ENCODE measurements at regions not wholly inside any gene's neighbourhood (a gene's known extent, or its start where the extent isn't known, plus 50 kb on each side); places are given as distances from the start of the nearest gene placed in this dataset.

GRCh38 chr7:131845573-131846314 lies 289.3 kb upstream of the PODXL start:
- H3K9ac ChIP-seq (replicated peaks; ENCODE audit: extremely low read depth, insufficient read depth, low read length): no peak overlapping the region
- dilution Hi-C loops (cut with MboI; ENCODE audit: extremely low pct_ligation_motif_present, low sequenced_read_pairs): no loop called here
- FAIRE-seq (no peak), DNase-seq (ENCODE audit: low read depth, low spot score) (no peak)
- CTCF ChIA-PET: interaction anchor here (1.9 kb wide), 1 partner anchor 13 kb away, joined by 12 read pairs; no protein-coding TSS in a partner anchor
- no peaks in the 10 kb centered on the region for H4K20me1 ChIP-seq (replicated peaks; ENCODE audit: control insufficient read depth, extremely low read depth, insufficient read depth, low read length)
- no peaks in the 10 kb centered on the region for H3K4me1 ChIP-seq (ENCODE audit: control insufficient read depth, extremely low read depth, insufficient read depth, low read length)
- H3K36me3 ChIP-seq (ENCODE audit: control insufficient read depth in 2 of 2, extremely low read depth in 1 of 2, insufficient read depth in 2 of 2, low read length in 2 of 2): no peaks in the 10 kb centered on the region
- H3K9me3 ChIP-seq (replicated peaks; ENCODE audit: control insufficient read depth, insufficient read depth, low read length): no peaks in the 10 kb centered on the region
- H3K27ac ChIP-seq (ENCODE audit: insufficient read depth, low read depth, low read length): no peak overlapping the region
- intact Hi-C loops (cut with micrococcal nuclease): no loop called here
- H3K27me3 ChIP-seq (ENCODE audit: control insufficient read depth in 2 of 2, insufficient read depth in 2 of 2, low read length in 2 of 2): peaks cover 0 to 3% of the 10 kb centered on the region in 2 experiments
- no peak overlapping the region for H3K4me3 ChIP-seq (replicated peaks in 1 of 3; ENCODE audit: insufficient read depth in 1 of 3, low read depth in 1 of 3, low read length in 3 of 3)
- H3K4me2 ChIP-seq (ENCODE audit: insufficient read depth, low read length): no peak overlapping the region
- BruUV-seq (replicated peaks): no TSS peak
- no peak overlapping the region for H2AFZ ChIP-seq (ENCODE audit: low read depth, low read length)
- no peaks in the 10 kb centered on the region for H3K79me2 ChIP-seq (ENCODE audit: control insufficient read depth, insufficient read depth, low read length)
- POLR2A ChIA-PET: no interaction called here
- TF ChIP-seq FOS (IDR thresholded peaks at IDR 0.05; ENCODE audit: borderline replicate concordance, insufficient read depth, low read length) (no peak), MAX (IDR thresholded peaks at IDR 0.05; ENCODE audit: insufficient read depth, insufficient read length) (no peak), EZH2 (IDR thresholded peaks at IDR 0.05; ENCODE audit: borderline replicate concordance, low read depth, low read length, severe bottlenecking) (no peak), CTCF (IDR thresholded peaks at IDR 0.05; ENCODE audit: extremely low read depth in 1 of 2, insufficient read depth in 1 of 2, low read depth in 1 of 2, low read length in 2 of 2) (no peak), JUN (IDR thresholded peaks at IDR 0.05; ENCODE audit: borderline replicate concordance, insufficient read depth, insufficient read length, low read depth) (no peak), POLR2A (IDR thresholded peaks at IDR 0.05; ENCODE audit: low read depth, low read length) (no peak), MYC (IDR thresholded peaks at IDR 0.05; ENCODE audit: low read depth, low read length) (no peak), POLR2AphosphoS5 (IDR thresholded peaks at IDR 0.05; ENCODE audit: insufficient read depth, low read depth, low read length) (no peak), GATA2 (IDR thresholded peaks at IDR 0.05; ENCODE audit: insufficient read depth, insufficient read length, low read depth, low read length) (no peak)
- H3K9me1 ChIP-seq (replicated peaks; ENCODE audit: control insufficient read depth, extremely low read depth, insufficient read depth, low read length): no peaks in the 10 kb centered on the region
